HG03520 (cell line): ENCODE measurements at regions not wholly inside any gene's neighbourhood (a gene's known extent, or its start where the extent isn't known, plus 50 kb on each side); places are given as distances from the start of the nearest gene placed in this dataset.
"Not testable (repeated sequence)": the region's sequence is repeated elsewhere in the genome, so short reads cannot be mapped to it uniquely, and the experiment has no call there.

Experiments
- ATAC-seq: cut with Tn5 transposase; IDR thresholded peaks from one replicate; pipeline ENCODE4 v1.9.1; 2021; ENCODE audit warnings: mild to moderate bottlenecking, moderate library complexity; ENCODE audit not compliant: unreplicated experiment

DNA sequence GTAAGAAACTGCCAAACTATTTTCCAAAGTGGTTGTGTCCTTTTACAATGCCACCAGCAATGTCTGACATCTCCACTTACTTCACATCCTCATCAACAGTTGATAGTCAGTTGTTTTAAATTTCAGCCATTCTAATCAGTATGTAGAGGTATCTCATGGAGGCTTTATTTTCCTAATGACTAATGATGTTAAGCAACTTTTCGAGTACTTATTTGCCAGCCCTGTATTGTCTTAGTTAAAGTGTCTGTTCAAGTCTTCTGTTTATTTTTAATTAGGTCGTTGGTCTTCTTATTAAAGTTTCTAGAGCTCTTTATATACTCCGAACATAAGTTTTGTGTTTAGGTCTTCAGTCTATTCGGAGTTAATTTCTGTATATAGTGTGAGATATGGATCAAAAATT, 54.9 kb upstream of the NBPF12 start:
- not testable (repeated sequence) for ATAC-seq

DNA sequence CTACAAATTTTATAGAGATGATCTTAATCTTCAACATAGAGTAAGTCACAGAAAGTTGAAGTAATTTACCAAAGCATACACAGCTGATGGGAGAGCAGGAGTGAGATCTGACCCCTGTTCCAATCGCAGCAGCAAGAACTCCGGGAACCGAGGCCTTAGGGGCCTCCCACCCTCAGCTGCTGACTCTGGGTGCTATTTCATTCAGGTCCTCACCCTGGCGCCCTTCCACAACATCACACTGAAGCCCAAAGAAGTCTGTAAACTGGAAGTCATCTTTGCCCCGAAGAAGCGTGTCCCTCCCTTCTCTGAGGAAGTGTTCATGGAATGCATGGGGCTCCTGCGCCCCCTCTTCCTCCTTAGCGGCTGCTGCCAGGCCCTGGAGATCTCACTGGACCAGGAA, 57.0 kb upstream of the NBPF12 start:
- not testable (repeated sequence) for ATAC-seq

DNA sequence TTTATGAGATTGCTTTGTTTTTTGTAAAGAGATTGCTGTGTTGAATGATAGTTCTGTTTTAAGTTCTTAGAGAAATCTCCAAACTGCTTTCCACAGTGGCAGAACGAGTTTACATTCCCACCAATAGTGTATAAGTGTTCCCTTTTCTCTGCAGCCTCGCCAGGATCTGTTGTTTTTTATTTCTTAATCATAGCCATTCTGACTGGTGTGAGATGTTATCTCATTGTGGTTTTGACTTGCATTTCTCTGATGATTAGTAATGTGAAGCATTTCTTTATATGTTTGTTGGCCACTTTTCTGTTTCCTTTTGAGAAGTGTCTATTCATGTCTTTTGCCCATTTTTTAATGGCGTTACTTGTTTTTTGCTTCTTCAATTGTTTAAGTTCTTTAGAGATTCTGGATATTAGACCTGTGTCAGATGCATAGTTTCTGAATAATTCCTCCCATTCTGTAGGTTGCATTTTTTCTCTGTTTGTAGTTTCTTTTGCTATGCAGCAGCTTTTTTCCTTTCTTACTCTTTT, 74.3 kb upstream of the NBPF12 start:
- not testable (repeated sequence) for ATAC-seq

DNA sequence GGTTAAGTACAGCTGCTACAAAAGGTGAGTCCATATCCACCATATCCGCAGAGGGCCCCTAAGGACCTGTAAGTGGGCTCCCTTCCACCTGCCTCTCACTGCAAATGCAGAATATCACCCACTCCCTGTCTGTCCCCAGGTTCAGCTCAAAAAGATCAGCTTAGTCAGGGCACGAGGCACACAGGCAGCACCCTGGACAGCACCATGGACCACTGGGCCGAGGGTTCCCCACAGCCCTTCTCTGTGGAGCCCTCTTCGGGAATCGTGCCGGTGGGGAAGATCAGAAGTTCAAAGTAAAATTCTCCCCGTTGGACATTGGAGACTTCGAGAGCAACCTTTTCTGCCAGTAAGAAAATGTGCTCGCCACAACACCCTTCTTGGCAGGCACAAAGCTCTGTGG, 85.0 kb upstream of the NBPF12 start:
- not testable (repeated sequence) for ATAC-seq

DNA sequence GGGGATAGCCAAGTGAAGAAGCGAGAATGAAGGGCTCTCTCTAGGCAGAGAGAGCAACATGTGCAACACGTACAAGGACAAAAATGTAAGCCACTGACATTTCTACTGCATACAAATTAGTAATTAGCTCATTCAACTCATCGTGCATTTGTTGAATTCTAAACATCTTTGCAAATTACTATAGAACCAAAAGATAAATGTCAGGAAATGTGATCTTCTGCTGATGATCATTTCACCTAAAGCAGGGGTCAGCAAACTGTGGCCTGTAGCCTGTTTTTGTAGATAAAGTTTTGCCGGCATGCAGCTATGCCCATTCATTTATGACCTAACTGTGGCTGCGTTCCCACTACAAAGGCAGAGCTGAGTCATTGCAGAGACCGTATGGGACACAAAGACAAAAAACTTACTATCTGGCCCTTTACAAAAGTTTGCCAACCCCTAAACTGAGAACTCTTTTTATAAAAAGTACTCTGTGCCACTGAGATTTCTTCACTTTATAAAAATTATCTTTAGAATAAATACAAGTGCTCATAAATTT, 87.7 kb upstream of the NBPF12 start:
- not testable (repeated sequence) for ATAC-seq

DNA sequence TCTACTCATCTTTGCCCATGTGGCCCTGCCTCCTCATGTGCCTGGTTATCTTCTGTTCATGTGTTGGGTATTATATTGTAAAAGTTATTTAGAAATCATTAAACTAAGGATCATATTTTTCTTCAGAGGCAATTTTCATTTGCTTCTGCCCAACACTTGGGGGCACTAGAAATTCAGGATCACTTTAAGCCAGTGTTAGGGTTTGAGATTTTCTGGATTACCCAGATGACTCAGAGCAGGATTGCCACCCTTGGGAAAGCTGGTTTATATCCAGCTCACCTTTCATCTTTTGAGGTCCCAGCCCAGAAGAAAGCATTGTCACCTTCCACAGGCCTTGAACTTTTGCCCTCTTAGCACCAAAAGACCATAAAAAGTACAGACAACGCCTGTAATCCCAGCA, 99.4 kb upstream of the NBPF12 start:
- not testable (repeated sequence) for ATAC-seq

DNA sequence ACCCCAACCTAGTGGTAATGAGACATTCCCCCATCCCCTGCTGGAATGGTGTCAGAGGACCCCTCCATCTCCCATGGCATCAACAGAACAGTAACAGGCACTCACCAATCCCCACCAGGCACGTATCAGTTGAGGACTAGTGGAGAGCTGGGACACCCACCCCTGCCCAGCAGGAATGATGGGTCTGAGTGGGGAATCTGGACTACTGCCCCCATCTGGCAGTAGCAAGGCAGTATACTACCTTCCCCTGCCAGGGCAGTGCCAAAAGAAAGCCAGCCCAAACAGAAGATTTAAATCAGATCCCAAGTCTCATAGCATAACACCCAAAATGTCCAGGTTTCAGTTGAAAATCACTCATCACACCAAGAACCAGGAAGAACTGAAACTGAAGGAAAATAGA, 111.2 kb upstream of the NBPF12 start:
- not testable (repeated sequence) for ATAC-seq

DNA sequence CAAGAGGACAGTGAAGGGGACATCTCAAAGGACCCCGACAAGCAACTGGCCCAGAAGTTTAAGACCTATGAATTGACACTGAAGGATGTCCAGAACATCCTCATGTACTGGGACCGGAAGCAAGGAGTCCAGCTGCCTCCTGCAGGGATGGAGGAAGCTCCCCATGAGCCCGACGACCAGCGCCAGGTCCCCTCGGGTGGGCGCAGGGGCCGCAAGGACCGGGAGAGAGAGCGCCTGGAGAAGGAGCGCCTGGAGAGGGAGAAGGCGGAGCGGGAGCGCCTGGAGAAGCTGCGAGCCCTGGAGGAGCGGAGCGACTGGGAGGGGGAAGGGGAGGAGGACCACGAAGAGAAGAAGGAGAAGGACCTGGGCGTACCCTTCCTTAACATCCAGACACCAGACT, 143.9 kb upstream of the NBPF12 start:
- not testable (repeated sequence) for ATAC-seq

DNA sequence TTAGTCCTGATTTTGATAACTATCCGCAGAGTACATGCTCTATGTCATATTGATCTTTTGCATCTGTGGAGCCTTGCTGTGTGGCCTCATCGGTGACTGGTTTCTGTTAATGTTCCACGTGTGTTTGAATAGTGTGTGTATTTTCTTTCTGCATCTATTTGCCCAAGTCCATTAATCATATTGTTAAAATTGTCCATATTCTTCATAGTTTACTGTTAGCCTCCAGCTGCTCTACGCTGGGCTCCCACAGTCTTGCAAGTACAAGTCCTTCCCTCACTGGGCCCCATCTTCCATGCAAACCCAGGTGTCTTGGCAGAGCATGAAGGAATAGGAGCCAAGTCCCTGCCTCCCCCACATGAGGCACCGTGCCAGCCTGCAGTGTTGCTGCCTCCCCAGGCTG, 145.4 kb upstream of the NBPF12 start:
- not testable (repeated sequence) for ATAC-seq

DNA sequence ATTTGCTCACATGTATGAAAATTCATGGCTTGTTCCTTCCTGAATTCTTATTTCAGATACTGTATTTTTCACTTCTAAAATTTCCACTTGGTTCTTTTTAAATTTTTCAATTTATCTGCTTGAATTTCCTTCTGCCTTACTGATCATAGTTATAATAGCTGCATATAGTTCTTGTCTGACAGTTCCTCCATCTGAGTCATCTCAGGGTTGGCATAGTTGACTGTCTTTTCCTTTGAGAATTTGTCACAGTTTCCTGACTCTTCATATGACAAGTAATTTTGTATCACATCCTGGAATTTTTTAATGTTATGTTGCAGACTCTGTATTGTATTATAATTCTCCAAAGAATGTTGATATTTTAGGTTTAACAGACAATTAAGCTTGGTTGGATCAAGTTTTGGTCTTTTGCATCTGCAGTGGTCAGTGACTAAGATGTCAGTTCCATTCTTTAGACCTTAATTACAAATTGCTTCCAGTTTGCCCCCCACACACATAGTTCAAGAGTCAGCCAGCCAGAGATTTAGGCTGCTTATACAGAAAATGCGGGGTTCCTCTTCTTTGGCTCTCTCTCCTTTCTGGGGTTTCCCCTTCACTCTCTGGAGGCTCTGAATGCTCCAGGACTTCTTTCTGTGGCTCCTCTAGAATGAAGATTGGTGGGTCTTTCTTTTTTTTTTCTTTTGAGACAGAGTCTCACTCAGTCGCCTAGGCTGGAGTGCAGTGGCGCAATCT, 153.7 kb upstream of the NBPF12 start:
- ATAC-seq: not testable (repeated sequence)

DNA sequence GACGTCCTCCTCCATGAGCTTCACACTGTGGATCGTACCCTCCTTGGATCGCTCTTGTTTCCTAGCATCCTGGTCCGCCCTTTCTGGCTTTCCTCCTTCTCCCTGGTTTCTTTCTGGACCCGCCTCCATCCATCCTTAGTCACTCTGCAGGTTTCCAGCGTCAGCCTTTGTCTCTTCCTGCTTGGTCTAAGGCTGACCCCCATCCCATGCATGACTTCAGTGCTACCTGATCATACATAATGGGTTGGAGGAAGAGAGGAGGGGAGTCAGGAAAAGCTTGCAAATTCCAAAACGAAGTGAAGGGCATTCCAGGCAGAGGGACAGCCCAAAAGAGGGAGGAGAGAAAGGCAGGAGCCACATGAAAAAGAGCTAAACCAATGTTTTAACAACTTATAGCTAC, 156.9 kb upstream of the NBPF12 start:
- ATAC-seq: not testable (repeated sequence)

DNA sequence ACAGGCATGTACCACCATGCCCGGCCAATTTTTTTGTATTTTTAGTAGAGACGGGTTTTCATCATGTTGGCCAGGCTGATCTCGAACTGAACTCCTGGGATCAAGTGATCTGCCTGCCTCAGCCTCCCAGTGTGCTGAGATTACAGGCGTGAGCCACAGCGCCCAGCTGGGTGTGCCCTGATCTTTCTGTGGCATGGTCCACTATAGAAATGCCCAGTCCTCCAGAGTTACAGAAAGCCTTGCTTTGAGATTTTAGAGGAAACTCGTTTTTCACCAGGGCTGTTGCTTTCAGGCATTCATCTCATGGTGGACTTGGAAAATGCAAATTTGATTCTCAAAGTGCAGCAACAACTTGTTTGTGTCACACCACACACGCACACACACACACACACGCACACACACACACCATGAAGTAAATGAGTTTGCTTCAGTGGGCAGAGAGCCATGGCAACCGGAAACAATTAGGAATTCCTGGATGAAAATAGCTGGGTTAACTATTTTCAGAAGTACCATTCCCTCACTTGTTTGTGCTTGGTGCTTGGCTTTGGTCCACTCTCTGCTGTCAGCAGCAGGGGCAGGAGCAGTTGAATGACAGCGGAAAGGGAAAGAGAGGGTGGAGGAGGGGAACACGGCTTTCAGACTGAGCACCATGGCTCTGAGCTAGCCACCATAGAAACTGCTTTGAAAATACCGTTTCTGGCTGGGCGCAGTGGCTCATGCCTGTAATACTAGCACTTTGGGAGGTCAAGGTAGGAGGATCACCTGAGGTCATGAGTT, 160.1 kb upstream of the NBPF12 start:
- ATAC-seq: not testable (repeated sequence)

DNA sequence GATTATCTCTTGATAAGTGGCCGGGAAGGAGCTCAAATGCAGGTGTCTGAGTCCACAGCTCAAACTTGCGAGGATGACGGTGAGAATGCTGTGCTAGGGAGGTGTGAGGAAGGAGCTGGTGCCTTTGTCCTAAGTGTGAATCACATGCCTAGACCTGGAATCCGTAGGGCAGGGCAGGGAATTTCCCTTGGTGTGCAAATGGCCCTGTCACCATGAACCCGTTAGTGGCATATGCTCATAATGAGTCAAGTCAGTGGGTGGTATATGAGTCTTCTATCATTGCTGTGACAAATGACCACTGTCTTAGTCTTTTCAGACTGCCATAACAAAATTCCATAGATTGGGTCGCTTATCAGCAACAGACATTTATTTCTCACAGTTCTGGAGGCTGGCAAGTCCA, 163.1 kb upstream of the NBPF12 start:
- ATAC-seq: not testable (repeated sequence)

DNA sequence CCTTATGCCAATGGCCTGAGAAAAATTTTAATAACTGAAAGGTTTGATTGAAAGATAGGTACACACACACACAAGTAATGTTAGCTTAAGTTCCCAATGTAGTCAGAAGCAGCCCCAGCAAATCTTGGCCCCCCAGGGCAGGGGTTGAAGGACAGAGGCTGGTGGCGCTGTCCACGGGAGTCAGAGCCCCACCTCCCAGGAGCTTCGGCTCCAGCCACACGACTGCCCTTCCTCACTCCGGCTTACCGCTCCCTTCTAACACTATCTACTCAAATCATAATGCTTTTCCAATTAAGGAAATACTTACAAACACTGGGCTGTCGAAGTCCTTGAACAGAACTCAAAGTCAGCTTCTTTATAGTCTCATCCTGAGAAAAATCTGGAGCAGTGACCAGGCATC, 163.9 kb upstream of the NBPF12 start:
- not testable (repeated sequence) for ATAC-seq

DNA sequence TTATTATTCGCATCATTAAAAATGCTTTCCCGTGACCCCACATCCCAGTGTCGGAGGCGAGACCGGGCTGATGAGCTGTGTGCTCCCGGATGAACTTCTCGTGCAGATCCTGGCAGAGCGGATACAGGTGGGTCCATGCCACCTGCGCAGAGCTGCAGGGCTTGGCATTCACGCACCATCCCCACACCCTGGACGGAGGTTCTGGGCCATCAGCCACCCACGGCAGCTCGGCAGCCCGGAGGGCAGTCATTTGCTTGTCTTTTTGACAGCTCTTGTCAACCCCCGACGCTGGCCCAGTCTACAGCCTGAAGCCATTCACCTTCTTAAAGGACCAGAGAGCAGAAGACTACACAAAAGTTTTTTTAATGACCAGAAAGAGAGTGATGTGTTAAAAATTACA, 166.7 kb upstream of the NBPF12 start:
- ATAC-seq: not testable (repeated sequence)

DNA sequence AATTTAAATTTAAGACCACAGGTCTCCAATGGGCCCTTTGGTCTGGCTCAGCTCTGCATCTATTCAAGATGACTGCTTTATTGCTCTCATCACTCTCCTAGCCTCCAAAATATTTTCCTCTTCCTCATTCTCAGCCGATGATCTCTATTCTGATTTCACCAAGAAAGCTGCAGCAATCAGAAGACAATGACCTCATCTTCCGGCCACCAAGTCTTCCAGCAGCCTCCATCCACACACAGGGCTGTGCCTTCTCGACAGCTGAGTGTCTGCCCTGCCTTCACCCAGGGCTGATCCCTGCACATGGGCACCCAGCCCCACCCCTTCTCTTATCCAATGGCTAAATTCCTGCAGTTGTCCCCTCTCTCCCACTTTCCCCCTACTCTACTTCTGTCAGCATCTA, 167.1 kb upstream of the NBPF12 start:
- not testable (repeated sequence) for ATAC-seq

DNA sequence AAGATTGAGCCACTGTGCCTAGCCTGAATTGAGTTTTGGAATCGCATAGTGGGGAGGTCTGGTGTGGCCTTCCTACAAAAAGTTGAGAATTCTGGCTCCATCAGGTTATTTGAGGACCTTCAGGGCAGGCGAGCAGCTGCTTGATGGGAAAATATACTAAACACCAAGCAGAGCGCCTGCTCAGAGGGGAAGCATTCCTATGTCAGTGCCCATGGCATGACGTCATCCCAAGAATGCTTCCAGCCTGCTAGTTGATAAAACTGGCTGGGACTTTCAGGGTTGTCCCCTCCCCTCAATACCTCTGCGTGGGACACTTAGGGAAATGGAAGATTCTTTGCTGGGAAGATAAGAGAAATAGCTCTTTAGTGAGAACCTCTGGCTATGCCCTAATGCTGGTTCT, 174.9 kb upstream of the NBPF12 start:
- not testable (repeated sequence) for ATAC-seq

DNA sequence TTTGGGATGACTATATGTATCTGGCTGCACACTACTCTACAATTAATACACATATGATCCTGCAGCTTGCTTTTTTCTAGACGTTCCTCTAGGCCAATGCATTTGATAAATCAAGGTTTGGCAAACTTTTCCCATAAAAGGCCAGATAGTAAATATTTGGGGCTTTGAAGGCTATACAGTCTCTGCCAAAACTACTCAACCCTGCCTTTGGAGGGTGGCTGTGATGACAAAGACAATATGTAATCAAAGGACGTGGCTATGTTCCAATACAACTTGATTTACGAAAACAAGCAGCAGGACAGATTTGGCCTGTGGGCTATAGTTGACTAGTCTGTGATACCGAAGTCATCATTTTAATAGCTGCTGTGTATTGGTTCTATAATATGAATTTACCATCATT, 181.3 kb upstream of the NBPF12 start:
- ATAC-seq: not testable (repeated sequence)

DNA sequence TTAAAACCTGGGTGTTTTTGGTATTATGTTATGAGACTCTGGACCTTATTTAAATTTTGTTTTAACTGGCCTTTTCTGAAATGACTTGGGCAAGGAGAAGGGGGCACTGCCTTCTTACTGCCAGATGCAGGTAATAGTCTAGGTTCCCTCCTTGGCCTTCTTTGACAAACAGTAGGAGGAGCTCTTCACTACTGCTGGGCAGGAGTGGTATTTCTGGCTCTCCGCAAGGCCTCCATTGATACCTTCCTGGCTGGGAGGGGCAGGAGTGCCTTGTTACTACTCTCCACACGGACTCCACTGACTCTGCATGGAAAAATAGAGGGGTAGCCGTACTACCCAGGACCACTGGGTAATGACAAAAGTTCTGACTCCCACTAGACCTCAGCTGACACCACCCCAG, 189.4 kb upstream of the NBPF12 start:
- not testable (repeated sequence) for ATAC-seq

DNA sequence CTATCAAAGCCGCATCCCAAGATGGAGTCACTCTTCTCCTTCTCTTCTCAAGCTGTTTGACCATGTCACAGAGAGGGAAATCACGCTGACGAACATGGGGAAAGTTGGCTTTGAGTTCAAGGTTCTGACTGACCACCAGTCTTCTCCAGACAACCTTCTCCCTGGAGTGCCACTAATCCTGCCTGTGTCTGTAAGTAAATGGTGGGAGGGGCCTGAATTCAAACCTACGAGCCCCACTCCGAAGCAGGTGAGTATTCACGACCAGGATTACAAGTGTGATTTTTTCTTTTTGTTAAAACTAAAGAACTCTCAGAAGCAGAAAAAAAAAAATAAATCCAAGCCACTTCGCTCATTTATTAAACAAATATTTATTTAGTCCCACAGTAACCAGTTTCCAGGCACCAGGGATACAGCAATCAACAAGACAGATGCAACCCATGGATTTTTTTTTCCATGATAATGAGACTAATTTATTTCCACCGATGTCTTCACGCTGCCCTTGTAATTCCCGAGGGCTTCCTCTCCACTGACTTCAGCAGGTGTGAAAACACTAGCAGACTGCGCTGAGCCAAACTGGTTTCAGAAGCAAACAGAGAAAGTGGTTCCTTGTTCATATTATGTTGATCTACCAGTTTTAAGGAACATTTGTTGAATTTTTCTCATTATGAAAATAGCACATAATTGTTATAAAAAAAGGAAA, 206.0 kb upstream of the NBPF12 start:
- ATAC-seq: not testable (repeated sequence)
